Neural cell (in vitro differentiated cells): ENCODE measurements at regions not wholly inside any gene's neighbourhood (a gene's known extent, or its start where the extent isn't known, plus 50 kb on each side); places are given as distances from the start of the nearest gene placed in this dataset.

Source experiments
- EP300 ChIP-seq: fragments of 450-650 bp; conservative IDR thresholded peaks from 2 replicates; pipeline ENCODE4 v1.6.1; 2014; ENCODE audit warnings: antibody characterized with exemption, mild to moderate bottlenecking, moderate library complexity; ENCODE audit not compliant: poor library complexity, severe bottlenecking
- POLR2AphosphoS5 ChIP-seq: IDR thresholded peaks from 2 replicates; pipeline ENCODE4 v1.6.1; 2012
- TAF1 ChIP-seq: IDR thresholded peaks from 2 replicates; pipeline ENCODE4 v1.6.1; 2012; ENCODE audit warnings: low read depth
- TF ChIP-seq, protein P1 (sequence below): fragments of 450-650 bp; IDR thresholded peaks from 2 replicates; pipeline ENCODE4 v1.5.1; 2014; ENCODE audit warnings: antibody characterized with exemption, mild to moderate bottlenecking, moderate library complexity; ENCODE audit not compliant: poor library complexity, severe bottlenecking
- TF ChIP-seq, protein P2 (sequence below): IDR thresholded peaks from 2 replicates; pipeline ENCODE4 v1.6.1; 2012; ENCODE audit warnings: borderline replicate concordance

GRCh38 chr18:34397286-34397896 is 172.7 kb upstream of the NOL4 start:
- no peak for TF ChIP-seq POLR2AphosphoS5
- TF ChIP-seq, protein P1, sequence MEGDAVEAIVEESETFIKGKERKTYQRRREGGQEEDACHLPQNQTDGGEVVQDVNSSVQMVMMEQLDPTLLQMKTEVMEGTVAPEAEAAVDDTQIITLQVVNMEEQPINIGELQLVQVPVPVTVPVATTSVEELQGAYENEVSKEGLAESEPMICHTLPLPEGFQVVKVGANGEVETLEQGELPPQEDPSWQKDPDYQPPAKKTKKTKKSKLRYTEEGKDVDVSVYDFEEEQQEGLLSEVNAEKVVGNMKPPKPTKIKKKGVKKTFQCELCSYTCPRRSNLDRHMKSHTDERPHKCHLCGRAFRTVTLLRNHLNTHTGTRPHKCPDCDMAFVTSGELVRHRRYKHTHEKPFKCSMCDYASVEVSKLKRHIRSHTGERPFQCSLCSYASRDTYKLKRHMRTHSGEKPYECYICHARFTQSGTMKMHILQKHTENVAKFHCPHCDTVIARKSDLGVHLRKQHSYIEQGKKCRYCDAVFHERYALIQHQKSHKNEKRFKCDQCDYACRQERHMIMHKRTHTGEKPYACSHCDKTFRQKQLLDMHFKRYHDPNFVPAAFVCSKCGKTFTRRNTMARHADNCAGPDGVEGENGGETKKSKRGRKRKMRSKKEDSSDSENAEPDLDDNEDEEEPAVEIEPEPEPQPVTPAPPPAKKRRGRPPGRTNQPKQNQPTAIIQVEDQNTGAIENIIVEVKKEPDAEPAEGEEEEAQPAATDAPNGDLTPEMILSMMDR: no peak
- TF ChIP-seq, protein P2, sequence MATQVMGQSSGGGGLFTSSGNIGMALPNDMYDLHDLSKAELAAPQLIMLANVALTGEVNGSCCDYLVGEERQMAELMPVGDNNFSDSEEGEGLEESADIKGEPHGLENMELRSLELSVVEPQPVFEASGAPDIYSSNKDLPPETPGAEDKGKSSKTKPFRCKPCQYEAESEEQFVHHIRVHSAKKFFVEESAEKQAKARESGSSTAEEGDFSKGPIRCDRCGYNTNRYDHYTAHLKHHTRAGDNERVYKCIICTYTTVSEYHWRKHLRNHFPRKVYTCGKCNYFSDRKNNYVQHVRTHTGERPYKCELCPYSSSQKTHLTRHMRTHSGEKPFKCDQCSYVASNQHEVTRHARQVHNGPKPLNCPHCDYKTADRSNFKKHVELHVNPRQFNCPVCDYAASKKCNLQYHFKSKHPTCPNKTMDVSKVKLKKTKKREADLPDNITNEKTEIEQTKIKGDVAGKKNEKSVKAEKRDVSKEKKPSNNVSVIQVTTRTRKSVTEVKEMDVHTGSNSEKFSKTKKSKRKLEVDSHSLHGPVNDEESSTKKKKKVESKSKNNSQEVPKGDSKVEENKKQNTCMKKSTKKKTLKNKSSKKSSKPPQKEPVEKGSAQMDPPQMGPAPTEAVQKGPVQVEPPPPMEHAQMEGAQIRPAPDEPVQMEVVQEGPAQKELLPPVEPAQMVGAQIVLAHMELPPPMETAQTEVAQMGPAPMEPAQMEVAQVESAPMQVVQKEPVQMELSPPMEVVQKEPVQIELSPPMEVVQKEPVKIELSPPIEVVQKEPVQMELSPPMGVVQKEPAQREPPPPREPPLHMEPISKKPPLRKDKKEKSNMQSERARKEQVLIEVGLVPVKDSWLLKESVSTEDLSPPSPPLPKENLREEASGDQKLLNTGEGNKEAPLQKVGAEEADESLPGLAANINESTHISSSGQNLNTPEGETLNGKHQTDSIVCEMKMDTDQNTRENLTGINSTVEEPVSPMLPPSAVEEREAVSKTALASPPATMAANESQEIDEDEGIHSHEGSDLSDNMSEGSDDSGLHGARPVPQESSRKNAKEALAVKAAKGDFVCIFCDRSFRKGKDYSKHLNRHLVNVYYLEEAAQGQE: no peak
- TF ChIP-seq TAF1: no peak
- no peak for TF ChIP-seq EP300
